CD4-positive, CD25-positive, alpha-beta regulatory T cell (primary cell): ENCODE measurements at regions not wholly inside any gene's neighbourhood (a gene's known extent, or its start where the extent isn't known, plus 50 kb on each side); places are given as distances from the start of the nearest gene placed in this dataset.

ENCODE experiments used
- ATAC-seq, 2 donors: fragments of 150-1000 bp; cut with Tn5 transposase; one replicate each; pipeline ENCODE4 v1.10.0; 2021; ENCODE audit warnings: low read depth in 2 of 2, moderate number of reproducible peaks in 2 of 2, moderate library complexity in 1 of 2
- DNase-seq, 3 donors: peaks; one replicate each; pipeline versions ENCODE4 v3.0.0 to v3.0.0-alpha.2; 2012 to 2022; ENCODE audit warnings: mixed read lengths in 1 of 3
- H3K27ac ChIP-seq: one replicate; pipeline ENCODE4 v1.7.0; 2013; ENCODE audit warnings: mild to moderate bottlenecking, low read length; ENCODE audit not compliant: insufficient read depth, poor library complexity, severe bottlenecking
- H3K27me3 ChIP-seq: one replicate; pipeline ENCODE4 v1.7.0; 2013; ENCODE audit warnings: low read length; ENCODE audit not compliant: control insufficient read depth, insufficient read depth
- H3K36me3 ChIP-seq: one replicate; pipeline ENCODE4 v1.7.0; 2013; ENCODE audit warnings: mild to moderate bottlenecking, low read length, moderate library complexity; ENCODE audit not compliant: control insufficient read depth, insufficient read depth
- H3K4me1 ChIP-seq: 2 replicates; pipeline ENCODE4 v1.7.0; 2013; ENCODE audit warnings: mild to moderate bottlenecking, low read length; ENCODE audit not compliant: insufficient read depth, control insufficient read depth, poor library complexity, severe bottlenecking
- H3K4me3 ChIP-seq: one replicate; pipeline ENCODE4 v1.7.0; 2013; ENCODE audit warnings: low read depth, mild to moderate bottlenecking, low read length, moderate library complexity
- H3K9me3 ChIP-seq, 2 experiments: 1 replicate in 1 of 2; 2 replicates in 1 of 2; pipeline ENCODE4 v1.7.0; 2013; ENCODE audit warnings: low read length in 2 of 2, mild to moderate bottlenecking in 1 of 2, moderate library complexity in 1 of 2; ENCODE audit not compliant: control insufficient read depth in 2 of 2
- H3K27ac Mint-ChIP-seq, 3 donors: one replicate each; pipeline ENCODE4 v1.8.0; 2020 to 2022; ENCODE audit warnings: mild to moderate bottlenecking in 3 of 3, mixed read lengths in 3 of 3, moderate library complexity in 2 of 3
- H3K27me3 Mint-ChIP-seq: one replicate; pipeline ENCODE4 v1.8.0; 2022; ENCODE audit warnings: mild to moderate bottlenecking, mixed read lengths
- H3K36me3 Mint-ChIP-seq: one replicate; pipeline ENCODE4 v1.8.0; 2020; ENCODE audit warnings: mixed read lengths
- H3K4me1 Mint-ChIP-seq, 4 donors: one replicate each; pipeline ENCODE4 v1.8.0; 2020 to 2022; ENCODE audit warnings: mixed read lengths in 4 of 4, mild to moderate bottlenecking in 1 of 4
- H3K4me3 Mint-ChIP-seq, 4 donors: one replicate each; pipeline ENCODE4 v1.8.0; 2020 to 2022; ENCODE audit warnings: mild to moderate bottlenecking in 4 of 4, mixed read lengths in 4 of 4, moderate library complexity in 3 of 4
- H3K9me3 Mint-ChIP-seq, 7 donors: one replicate each; pipeline ENCODE4 v1.8.0; 2020 to 2022; ENCODE audit warnings: mixed read lengths in 7 of 7, mild to moderate bottlenecking in 3 of 7, moderate library complexity in 2 of 7

GRCh38 chr2:67574230-67574629 lies 177.1 kb downstream of the ETAA1 start:
- no peaks in the 10 kb centered on the region for H3K9me3 ChIP-seq

GRCh38 chr2:67576226-67576625 lies 179.1 kb downstream of the ETAA1 start:
- peaks cover 0 to 14% (median 4%) of the 10 kb centered on the region in 7 donors for H3K9me3 Mint-ChIP-seq
- no peaks in the 10 kb centered on the region for H3K4me1 ChIP-seq

More at GRCh38 chr2:67574230-67574629, 177.1 kb downstream of the ETAA1 start:
- Histone ChIP-seq H3K27ac (no peak overlapping the region), H3K4me1 (no peaks in the 10 kb centered on the region), H3K27me3 (no peaks in the 10 kb centered on the region), H3K36me3 (no peaks in the 10 kb centered on the region), H3K4me3 (no peak overlapping the region)
- H3K4me3 Mint-ChIP-seq, result no peak overlapping the region
- no peak overlapping the region for H3K27ac Mint-ChIP-seq
- H3K4me1 Mint-ChIP-seq, result no peaks in the 10 kb centered on the region
- DNase-seq, result no peak
- H3K9me3 Mint-ChIP-seq, result peaks cover 0 to 8% (median 0%) of the 10 kb centered on the region in 7 donors
- no peaks in the 10 kb centered on the region for H3K27me3 Mint-ChIP-seq
- ATAC-seq, result no peak
- H3K36me3 Mint-ChIP-seq, result no peaks in the 10 kb centered on the region

GRCh38 chr2:67576991-67577390 lies 179.9 kb downstream of the ETAA1 start:
- H3K27ac Mint-ChIP-seq, result no peak overlapping the region
- no peaks in the 10 kb centered on the region for H3K4me1 Mint-ChIP-seq
- Histone ChIP-seq H3K27ac (no peak overlapping the region), H3K4me3 (no peak overlapping the region), H3K27me3 (no peaks in the 10 kb centered on the region), H3K36me3 (no peaks in the 10 kb centered on the region), H3K9me3 (no peaks in the 10 kb centered on the region), H3K4me1 (no peaks in the 10 kb centered on the region)
- H3K9me3 Mint-ChIP-seq, result peaks cover 0 to 15% (median 5%) of the 10 kb centered on the region in 7 donors
- no peak overlapping the region for H3K4me3 Mint-ChIP-seq
- H3K36me3 Mint-ChIP-seq, result no peaks in the 10 kb centered on the region
- DNase-seq (no peak), ATAC-seq (no peak)
- H3K27me3 Mint-ChIP-seq, result no peaks in the 10 kb centered on the region

More at GRCh38 chr2:67576226-67576625, 179.1 kb downstream of the ETAA1 start:
- no peak for ATAC-seq
- Histone ChIP-seq H3K9me3 (no peaks in the 10 kb centered on the region), H3K27me3 (no peaks in the 10 kb centered on the region), H3K36me3 (no peaks in the 10 kb centered on the region), H3K27ac (no peak overlapping the region), H3K4me3 (no peak overlapping the region)
- DNase-seq, result no peak
- Mint-ChIP-seq H3K27me3 (no peaks in the 10 kb centered on the region), H3K4me1 (no peaks in the 10 kb centered on the region), H3K4me3 (no peak overlapping the region), H3K27ac (no peak overlapping the region), H3K36me3 (no peaks in the 10 kb centered on the region)

GRCh38 chr2:67579216-67579615 lies 182.1 kb downstream of the ETAA1 start:
- H3K9me3 Mint-ChIP-seq, result peaks cover 0 to 19% (median 10%) of the 10 kb centered on the region in 7 donors
- H3K27me3 ChIP-seq, result no peaks in the 10 kb centered on the region
- H3K36me3 ChIP-seq, result no peaks in the 10 kb centered on the region
- no peaks in the 10 kb centered on the region for H3K27me3 Mint-ChIP-seq
- H3K27ac ChIP-seq, result no peak overlapping the region
- H3K4me3 ChIP-seq, result no peak overlapping the region
- DNase-seq (no peak), ATAC-seq (no peak)
- H3K4me3 Mint-ChIP-seq, result no peak overlapping the region
- no peak overlapping the region for H3K27ac Mint-ChIP-seq
- no peaks in the 10 kb centered on the region for H3K4me1 ChIP-seq
- no peaks in the 10 kb centered on the region for H3K36me3 Mint-ChIP-seq
- no peaks in the 10 kb centered on the region for H3K4me1 Mint-ChIP-seq
- peaks cover 7 to 8% of the 10 kb centered on the region in 2 experiments for H3K9me3 ChIP-seq

GRCh38 chr2:67579806-67580205 lies 182.7 kb downstream of the ETAA1 start:
- Histone ChIP-seq H3K27me3 (no peaks in the 10 kb centered on the region), H3K27ac (no peak overlapping the region), H3K9me3 (peaks cover 7 to 8% of the 10 kb centered on the region in 2 experiments), H3K36me3 (no peaks in the 10 kb centered on the region), H3K4me3 (no peak overlapping the region), H3K4me1 (no peaks in the 10 kb centered on the region)
- no peaks in the 10 kb centered on the region for H3K36me3 Mint-ChIP-seq
- no peaks in the 10 kb centered on the region for H3K4me1 Mint-ChIP-seq
- no peak overlapping the region for H3K4me3 Mint-ChIP-seq
- DNase-seq (no peak), ATAC-seq (no peak)
- H3K9me3 Mint-ChIP-seq, result peaks cover 0 to 25% (median 12%) of the 10 kb centered on the region in 7 donors
- H3K27me3 Mint-ChIP-seq, result no peaks in the 10 kb centered on the region
- H3K27ac Mint-ChIP-seq, result no peak overlapping the region

- Mint-ChIP-seq H3K36me3 (no peaks in the 10 kb centered on the region), H3K27ac (no peak overlapping the region), H3K27me3 (no peaks in the 10 kb centered on the region), H3K4me3 (no peak overlapping the region), H3K9me3 (peaks cover 0 to 42% (median 17%) of the 10 kb centered on the region in 7 donors), H3K4me1 (no peaks in the 10 kb centered on the region)
- Histone ChIP-seq H3K27me3 (no peaks in the 10 kb centered on the region), H3K4me3 (no peak overlapping the region), H3K27ac (no peak overlapping the region), H3K9me3 (peaks cover 7 to 22% of the 10 kb centered on the region in 2 experiments), H3K36me3 (no peaks in the 10 kb centered on the region), H3K4me1 (no peaks in the 10 kb centered on the region)
- DNase-seq, result no peak
- ATAC-seq, result no peak
Observed at GRCh38 chr2:67581751-67582150, 184.6 kb downstream of the ETAA1 start.

GRCh38 chr2:67583185-67583584 lies 186.1 kb downstream of the ETAA1 start:
- Histone ChIP-seq H3K27ac (no peak overlapping the region), H3K9me3 (peaks cover 7 to 22% of the 10 kb centered on the region in 2 experiments), H3K36me3 (no peaks in the 10 kb centered on the region), H3K4me3 (no peak overlapping the region), H3K27me3 (no peaks in the 10 kb centered on the region), H3K4me1 (no peaks in the 10 kb centered on the region)
- Mint-ChIP-seq H3K4me3 (no peak overlapping the region), H3K27ac (no peak overlapping the region), H3K27me3 (no peaks in the 10 kb centered on the region), H3K9me3 (peaks cover 0 to 42% (median 17%) of the 10 kb centered on the region in 7 donors), H3K4me1 (no peaks in the 10 kb centered on the region), H3K36me3 (no peaks in the 10 kb centered on the region)
- DNase-seq, result no peak
- ATAC-seq, result no peak

- peaks cover 0 to 40% (median 19%) of the 10 kb centered on the region in 7 donors for H3K9me3 Mint-ChIP-seq
- no peak overlapping the region for H3K27ac Mint-ChIP-seq
- H3K27me3 Mint-ChIP-seq, result no peaks in the 10 kb centered on the region
- no peak overlapping the region for H3K4me3 ChIP-seq
- peaks cover 7 to 22% of the 10 kb centered on the region in 2 experiments for H3K9me3 ChIP-seq
- no peak overlapping the region for H3K4me3 Mint-ChIP-seq
- no peaks in the 10 kb centered on the region for H3K4me1 Mint-ChIP-seq
- H3K27ac ChIP-seq, result no peak overlapping the region
- no peaks in the 10 kb centered on the region for H3K36me3 ChIP-seq
- ATAC-seq (no peak), DNase-seq (no peak)
- no peaks in the 10 kb centered on the region for H3K4me1 ChIP-seq
- no peaks in the 10 kb centered on the region for H3K27me3 ChIP-seq
- no peaks in the 10 kb centered on the region for H3K36me3 Mint-ChIP-seq
Observed at GRCh38 chr2:67585400-67585799, 188.3 kb downstream of the ETAA1 start.
